HCT116 (cell line): ENCODE measurements at regions not wholly inside any gene's neighbourhood (a gene's known extent, or its start where the extent isn't known, plus 50 kb on each side); places are given as distances from the start of the nearest gene placed in this dataset.

Experiments
- ATAC-seq: fragments of 200-7000 bp; cut with Tn5 transposase; 2 replicates; pipeline ENCODE4 v1.9.1; 2020; ENCODE audit warnings: mild to moderate bottlenecking, moderate library complexity
- BruUV-seq: library from RNA; stranded (reverse); fragments of 400-500 nt; replicated peaks from 2 replicates; lab custom pipeline; 2021; lab: Mats Ljungman, UMichigan
- CTCF ChIA-PET: fragments of 300-600 bp; sonication (Branson Sonifier 250); formaldehyde crosslinking; loops from one replicate; lab custom pipeline; 2021; ENCODE audit warnings: antibody characterized with exemption; lab: Charles Lee
- POLR2A ChIA-PET: fragments of 300-600, 350-600 bp; sonication (Branson Sonifier 250); formaldehyde crosslinking; loops from one replicate; lab custom pipeline; 2021; ENCODE audit warnings: antibody characterized with exemption; lab: Charles Lee
- RAD21 ChIA-PET, 2 experiments: fragments of 300-600 bp; sonication (Branson Sonifier 250); formaldehyde crosslinking; loops; one replicate each; lab custom pipeline; 2023; ENCODE audit warnings: low total read pairs in 2 of 2; ENCODE audit not compliant: uncharacterized antibody in 2 of 2, unreplicated experiment in 2 of 2, low non-redundant PET in 1 of 2; lab: Charles Lee
- DNase-seq: peaks from one replicate; pipeline ENCODE4 v3.0.0-alpha.2; 2010; ENCODE audit warnings: low read depth, low spot score
- H2AFZ ChIP-seq: fragments of 200-600 bp; shearing (Covaris generic), sonication (generic); 2 replicates; pipeline ENCODE4 v1.6.1; 2017; ENCODE audit warnings: low read depth, mixed run types, mixed read lengths, antibody characterized with exemption, low read length; ENCODE audit not compliant: poor library complexity, severe bottlenecking
- H3K27ac ChIP-seq: 2 replicates; pipeline ENCODE4 v1.5.1; 2012; ENCODE audit warnings: low read depth, low read length
- H3K27me3 ChIP-seq: fragments of 200-600 bp; sonication (generic); 2 replicates; pipeline ENCODE4 v1.6.1; 2016; ENCODE audit warnings: mixed run types, low read length, mixed read lengths; ENCODE audit not compliant: insufficient read depth
- H3K36me3 ChIP-seq, 2 experiments: fragments of 200-500 bp in 1 of 2; fragments of 200-600 bp in 1 of 2; sonication (Bioruptor generic) in 1 of 2; sonication (generic) in 1 of 2; 2 replicates each; pipeline versions ENCODE4 v1.5.1 to v1.6.1; 2014 to 2016; ENCODE audit warnings: low read length in 2 of 2, inconsistent platforms in 1 of 2, mixed read lengths in 1 of 2, mixed run types in 1 of 2; ENCODE audit not compliant: insufficient read depth in 2 of 2, control insufficient read depth in 1 of 2
- H3K4me1 ChIP-seq, 2 experiments: fragments of 200-600 bp in 1 of 2; sonication (generic) in 1 of 2; 2 replicates each; pipeline versions ENCODE4 v1.5.1 to v1.6.1; 2012 to 2017; ENCODE audit warnings: low read length in 2 of 2, inconsistent platforms in 1 of 2, mild to moderate bottlenecking in 1 of 2, mixed read lengths in 1 of 2, mixed run types in 1 of 2, moderate library complexity in 1 of 2; ENCODE audit not compliant: insufficient read depth in 2 of 2, control insufficient read depth in 1 of 2
- H3K4me2 ChIP-seq: fragments of 200-600 bp; sonication (generic); 2 replicates; pipeline ENCODE4 v1.6.1; 2017; ENCODE audit warnings: mixed run types, low read length, mixed read lengths
- H3K4me3 ChIP-seq, 2 experiments: fragments of 200-600 bp in 1 of 2; sonication (generic) in 1 of 2; replicated peaks in 1 of 2; 2 replicates each; pipeline ENCODE4 v1.5.1; 2011 to 2016; ENCODE audit warnings: low read length in 2 of 2, control low read depth in 1 of 2, low read depth in 1 of 2, mild to moderate bottlenecking in 1 of 2, mixed read lengths in 1 of 2, mixed run types in 1 of 2
- H3K79me2 ChIP-seq: fragments of 200-600 bp; sonication (generic); 2 replicates; pipeline ENCODE4 v1.6.1; 2017; ENCODE audit warnings: mild to moderate bottlenecking, mixed run types, low read length, moderate library complexity, mixed read lengths; ENCODE audit not compliant: insufficient read depth
- H3K9ac ChIP-seq: fragments of 200-600 bp; sonication (generic); 2 replicates; pipeline ENCODE4 v1.6.1; 2016; ENCODE audit warnings: low read length, mixed read lengths
- H3K9me2 ChIP-seq: fragments of 200-600 bp; sonication (generic), shearing (Covaris generic); 2 replicates; pipeline ENCODE4 v1.6.1; 2017; ENCODE audit warnings: mixed run types, mild to moderate bottlenecking, moderate library complexity; ENCODE audit not compliant: insufficient read depth
- H3K9me3 ChIP-seq, 2 experiments: fragments of 200-500 bp in 1 of 2; fragments of 200-600 bp in 1 of 2; sonication (Bioruptor generic) in 1 of 2; sonication (generic) in 1 of 2; 2 replicates each; pipeline ENCODE4 v1.6.1; 2014 to 2017; ENCODE audit warnings: low read length in 2 of 2, mixed read lengths in 2 of 2, inconsistent platforms in 1 of 2, low read depth in 1 of 2, mild to moderate bottlenecking in 1 of 2, mixed run types in 1 of 2, moderate library complexity in 1 of 2; ENCODE audit not compliant: control insufficient read depth in 1 of 2, insufficient read depth in 1 of 2
- H4K20me1 ChIP-seq: fragments of 200-600 bp; sonication (generic), shearing (Covaris generic); 2 replicates; pipeline ENCODE4 v1.6.1; 2017; ENCODE audit warnings: mixed run types, mild to moderate bottlenecking, moderate library complexity; ENCODE audit not compliant: insufficient read depth
- CBX3 ChIP-seq: IDR thresholded peaks from 2 replicates; pipeline ENCODE4 v1.6.1; 2012; ENCODE audit warnings: low read depth
- CEBPB ChIP-seq: IDR thresholded peaks from 2 replicates; pipeline ENCODE4 v1.6.1; 2012; ENCODE audit warnings: low read depth
- EGR1 ChIP-seq: IDR thresholded peaks from 2 replicates; pipeline ENCODE4 v1.6.1; 2012; ENCODE audit warnings: low read depth
- ELF1 ChIP-seq: IDR thresholded peaks from 2 replicates; pipeline ENCODE4 v1.6.1; 2012; ENCODE audit warnings: low read depth, borderline replicate concordance
- EZH2 ChIP-seq: fragments of 200-600 bp; sonication (generic); IDR thresholded peaks from 2 replicates; pipeline ENCODE4 v1.6.1; 2017; ENCODE audit warnings: antibody characterized with exemption, mixed run types
- EZH2phosphoT487 ChIP-seq: fragments of 200-600 bp; IDR thresholded peaks from 2 replicates; pipeline ENCODE4 v1.6.1; 2018; ENCODE audit warnings: antibody characterized with exemption, borderline replicate concordance
- JUND ChIP-seq: IDR thresholded peaks from 2 replicates; pipeline ENCODE4 v1.6.1; 2012
- SIN3A ChIP-seq: IDR thresholded peaks from 2 replicates; pipeline ENCODE4 v1.6.1; 2012; ENCODE audit warnings: low read depth
- SP1 ChIP-seq: IDR thresholded peaks from 2 replicates; pipeline ENCODE4 v1.6.1; 2012; ENCODE audit warnings: low read depth
- ZFX ChIP-seq: fragments of 450-650 bp; IDR thresholded peaks from 2 replicates; pipeline ENCODE4 v1.6.1; 2017
- intact Hi-C: fragments of 100-400 bp; cut with micrococcal nuclease; formaldehyde crosslinking; loops from 2 replicates; pipeline ENCODE4 v1.10.0; 2022
- TF ChIP-seq, protein P1 (sequence below): IDR thresholded peaks from 2 replicates; pipeline ENCODE4 v1.6.1; 2012; ENCODE audit warnings: low read depth

DNA sequence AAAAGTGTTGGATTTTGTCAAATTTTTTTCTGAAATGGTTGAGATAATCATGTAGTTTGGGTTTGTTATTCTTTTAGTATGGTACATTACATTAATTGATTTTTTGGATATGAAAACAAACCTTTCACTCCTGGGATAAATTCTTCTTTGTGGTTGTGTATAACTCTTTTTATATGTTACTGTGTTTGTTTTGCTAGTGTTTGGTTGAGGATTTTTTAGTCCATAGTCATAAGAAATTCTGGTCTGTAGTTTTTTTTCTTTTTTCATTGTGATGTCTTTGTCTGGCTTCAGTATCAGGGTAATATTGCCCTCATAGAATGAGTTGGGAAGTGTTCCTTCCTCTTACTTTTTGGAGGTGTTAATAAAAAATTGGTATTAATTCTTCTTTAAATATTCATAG lies 122.2 kb upstream of the ATXN1 start:
- no peak for TF ChIP-seq JUND
- no peak for TF ChIP-seq CBX3
- TF ChIP-seq EZH2: no peak
- no peak for TF ChIP-seq EZH2phosphoT487
- TF ChIP-seq EGR1: no peak
- TF ChIP-seq, protein P1, sequence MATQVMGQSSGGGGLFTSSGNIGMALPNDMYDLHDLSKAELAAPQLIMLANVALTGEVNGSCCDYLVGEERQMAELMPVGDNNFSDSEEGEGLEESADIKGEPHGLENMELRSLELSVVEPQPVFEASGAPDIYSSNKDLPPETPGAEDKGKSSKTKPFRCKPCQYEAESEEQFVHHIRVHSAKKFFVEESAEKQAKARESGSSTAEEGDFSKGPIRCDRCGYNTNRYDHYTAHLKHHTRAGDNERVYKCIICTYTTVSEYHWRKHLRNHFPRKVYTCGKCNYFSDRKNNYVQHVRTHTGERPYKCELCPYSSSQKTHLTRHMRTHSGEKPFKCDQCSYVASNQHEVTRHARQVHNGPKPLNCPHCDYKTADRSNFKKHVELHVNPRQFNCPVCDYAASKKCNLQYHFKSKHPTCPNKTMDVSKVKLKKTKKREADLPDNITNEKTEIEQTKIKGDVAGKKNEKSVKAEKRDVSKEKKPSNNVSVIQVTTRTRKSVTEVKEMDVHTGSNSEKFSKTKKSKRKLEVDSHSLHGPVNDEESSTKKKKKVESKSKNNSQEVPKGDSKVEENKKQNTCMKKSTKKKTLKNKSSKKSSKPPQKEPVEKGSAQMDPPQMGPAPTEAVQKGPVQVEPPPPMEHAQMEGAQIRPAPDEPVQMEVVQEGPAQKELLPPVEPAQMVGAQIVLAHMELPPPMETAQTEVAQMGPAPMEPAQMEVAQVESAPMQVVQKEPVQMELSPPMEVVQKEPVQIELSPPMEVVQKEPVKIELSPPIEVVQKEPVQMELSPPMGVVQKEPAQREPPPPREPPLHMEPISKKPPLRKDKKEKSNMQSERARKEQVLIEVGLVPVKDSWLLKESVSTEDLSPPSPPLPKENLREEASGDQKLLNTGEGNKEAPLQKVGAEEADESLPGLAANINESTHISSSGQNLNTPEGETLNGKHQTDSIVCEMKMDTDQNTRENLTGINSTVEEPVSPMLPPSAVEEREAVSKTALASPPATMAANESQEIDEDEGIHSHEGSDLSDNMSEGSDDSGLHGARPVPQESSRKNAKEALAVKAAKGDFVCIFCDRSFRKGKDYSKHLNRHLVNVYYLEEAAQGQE: no peak
- no peak for TF ChIP-seq CEBPB
- TF ChIP-seq ELF1: no peak
- TF ChIP-seq SIN3A: no peak
- TF ChIP-seq SP1: no peak
- TF ChIP-seq ZFX: no peak
- no peak for ATAC-seq
- POLR2A ChIA-PET: no interaction called here

More for the DNA sequence above, 122.2 kb upstream of the ATXN1 start:
- no peak for DNase-seq
- H3K9ac ChIP-seq: no peak overlapping the region
- ChIA-PET CTCF (no interaction called here), RAD21 (no interaction called here)
- no peaks in the 10 kb centered on the region for H3K9me2 ChIP-seq
- no peaks in the 10 kb centered on the region for H3K9me3 ChIP-seq
- H3K4me3 ChIP-seq: no peak overlapping the region
- no peak overlapping the region for H2AFZ ChIP-seq
- H3K27me3 ChIP-seq: no peaks in the 10 kb centered on the region; the same call in 1 of the 2 replicates
- no peak overlapping the region for H3K4me2 ChIP-seq
- H3K36me3 ChIP-seq: no peaks in the 10 kb centered on the region
- no TSS peak for BruUV-seq
- intact Hi-C loops: no loop called here
- H3K79me2 ChIP-seq: no peaks in the 10 kb centered on the region
- no peaks in the 10 kb centered on the region for H3K4me1 ChIP-seq
- H4K20me1 ChIP-seq: no peaks in the 10 kb centered on the region
- no peak overlapping the region for H3K27ac ChIP-seq
